NOMO-1 treated with dmso at 0.1 percent for 144 hours (cell line): ENCODE measurements at regions not wholly inside any gene's neighbourhood (a gene's known extent, or its start where the extent isn't known, plus 50 kb on each side); places are given as distances from the start of the nearest gene placed in this dataset.

ENCODE experiments used
- DNase-seq: peaks from one replicate; lab custom pipeline; 2025; ENCODE audit not compliant: unreplicated experiment; lab: John Stamatoyannopoulos, UW

DNA sequence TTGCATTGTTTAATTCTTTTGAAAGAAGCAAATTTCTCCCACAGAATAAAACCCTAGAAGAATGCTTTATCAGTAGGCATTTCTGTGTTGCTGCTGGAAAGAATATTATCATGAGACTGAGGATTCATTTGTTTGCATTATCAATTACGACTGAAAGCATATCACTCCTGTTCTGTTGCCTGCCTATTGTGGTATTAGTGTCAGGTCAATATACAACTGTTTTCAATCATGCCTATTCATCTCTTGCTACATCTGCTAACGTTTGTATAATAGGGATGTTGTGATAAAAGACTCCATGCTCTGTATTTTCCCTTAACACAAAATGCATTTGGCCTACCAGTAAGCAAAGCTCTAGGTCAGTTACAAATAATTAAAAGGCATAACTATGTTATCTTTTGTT is 221.5 kb downstream of the PTPRC start:
- no peak for DNase-seq

DNA sequence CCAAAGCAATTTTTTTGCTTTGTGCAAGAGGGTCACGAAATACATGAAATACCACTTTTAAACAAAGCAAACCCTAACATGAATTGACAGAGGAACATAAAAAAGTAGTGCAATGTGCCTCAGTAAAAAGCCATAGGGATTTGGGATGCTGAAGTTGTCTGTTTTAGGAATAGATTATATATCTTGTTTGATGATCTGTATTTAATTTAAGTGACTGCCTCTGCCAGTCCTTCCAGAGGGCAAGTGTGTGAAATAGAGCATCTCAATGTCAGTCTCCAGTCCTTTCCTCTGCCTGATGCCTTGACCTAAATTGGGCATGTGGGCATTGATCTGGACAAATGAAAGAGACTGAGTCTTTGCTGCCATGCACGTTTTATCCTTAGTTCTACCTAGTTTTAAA is 222.8 kb downstream of the PTPRC start:
- DNase-seq: no peak

GRCh38 chr1:198864695-198865094 is 225.9 kb downstream of the PTPRC start:
- no peak for DNase-seq

DNA sequence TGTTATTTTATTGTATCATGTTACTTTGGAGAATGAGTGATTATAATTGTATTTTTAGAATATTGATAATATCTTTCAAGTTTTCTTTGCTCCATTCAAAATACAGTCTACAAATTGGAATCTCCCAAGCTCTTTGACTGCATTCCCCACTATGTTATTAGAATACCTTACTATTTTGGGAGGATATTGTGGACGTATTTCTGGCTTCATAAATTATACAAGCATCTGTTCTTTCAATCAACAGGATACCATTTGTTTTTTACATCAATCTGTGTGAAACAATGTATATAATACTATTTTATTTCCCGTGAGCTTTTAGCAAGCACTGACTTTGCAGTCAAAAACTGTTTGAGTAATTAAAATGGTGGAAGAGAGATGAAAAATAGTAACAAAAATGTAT is 226.5 kb downstream of the PTPRC start:
- DNase-seq: no peak

- DNase-seq: no peak
These were observed 228.3 kb downstream of the PTPRC start for GRCh38 chr1:198867182-198867581.

- no peak for DNase-seq
These were observed 234.9 kb downstream of the PTPRC start for GRCh38 chr1:198873696-198874230.

DNA sequence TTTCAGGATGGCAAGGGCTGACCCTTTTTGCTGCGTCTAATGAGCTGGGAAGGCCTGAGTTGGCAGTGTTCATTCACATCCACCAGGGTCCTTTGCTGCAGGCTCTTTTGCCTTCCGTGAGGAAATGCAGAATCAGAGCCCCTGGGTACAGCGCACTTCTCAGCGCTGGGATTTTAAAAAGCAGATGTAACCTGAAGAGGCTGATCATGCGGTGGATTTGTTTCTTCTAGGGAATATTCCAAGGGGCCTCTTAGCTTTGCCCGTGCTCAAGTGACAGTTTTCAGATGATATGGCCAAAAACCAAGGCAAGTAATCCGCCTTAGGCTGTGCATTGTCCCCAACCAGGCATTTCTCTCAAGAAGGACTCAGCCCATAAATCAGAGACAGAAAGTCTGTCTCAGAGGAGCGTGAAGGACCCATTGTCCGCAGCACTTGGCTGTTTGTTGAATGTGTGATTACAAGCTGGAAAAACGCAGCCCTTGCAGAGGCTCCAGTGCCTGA is 237.6 kb downstream of the PTPRC start:
- DNase-seq: no peak

GRCh38 chr1:198878566-198878965 is 239.7 kb downstream of the PTPRC start:
- no peak for DNase-seq

DNA sequence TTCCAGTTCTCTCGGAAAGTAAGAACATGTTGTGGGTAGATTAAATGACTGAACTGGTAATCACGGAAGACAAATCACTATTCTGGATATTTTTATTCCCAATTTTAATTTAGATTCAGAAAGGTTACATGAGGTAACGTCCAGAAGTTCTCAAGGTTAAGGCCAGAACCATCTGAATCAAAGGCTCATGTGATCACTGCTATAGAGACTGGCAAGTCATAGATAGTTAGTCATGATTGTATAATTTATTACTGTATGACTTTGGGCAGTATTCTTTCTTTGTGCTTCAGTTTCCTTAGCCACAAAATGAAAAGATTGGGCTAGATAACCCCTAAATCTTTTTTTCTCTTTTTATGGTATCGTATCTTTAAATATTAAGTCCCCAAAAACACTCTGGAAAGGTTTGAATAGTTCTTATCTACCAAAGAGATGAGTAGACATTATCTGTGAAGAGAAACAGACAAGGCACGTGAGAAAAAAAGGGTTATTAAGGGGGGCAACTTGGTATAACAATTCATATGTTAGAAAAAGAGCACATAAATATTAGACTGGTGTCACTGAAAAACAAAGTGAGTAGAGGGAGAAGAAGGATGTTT is 241.0 kb downstream of the PTPRC start:
- no peak for DNase-seq

- no peak for DNase-seq
These were observed 241.6 kb downstream of the PTPRC start for GRCh38 chr1:198880397-198880796.

GRCh38 chr1:198880818-198881597 is 242.2 kb downstream of the PTPRC start:
- DNase-seq: peak; percentile 62

- DNase-seq: no peak
These were observed 244.3 kb downstream of the PTPRC start for GRCh38 chr1:198883184-198883583.

- no peak for DNase-seq
These were observed 249.0 kb downstream of the PTPRC start for GRCh38 chr1:198887866-198888265.

- DNase-seq: no peak
These were observed 249.6 kb downstream of the PTPRC start for GRCh38 chr1:198888379-198888943.

DNA sequence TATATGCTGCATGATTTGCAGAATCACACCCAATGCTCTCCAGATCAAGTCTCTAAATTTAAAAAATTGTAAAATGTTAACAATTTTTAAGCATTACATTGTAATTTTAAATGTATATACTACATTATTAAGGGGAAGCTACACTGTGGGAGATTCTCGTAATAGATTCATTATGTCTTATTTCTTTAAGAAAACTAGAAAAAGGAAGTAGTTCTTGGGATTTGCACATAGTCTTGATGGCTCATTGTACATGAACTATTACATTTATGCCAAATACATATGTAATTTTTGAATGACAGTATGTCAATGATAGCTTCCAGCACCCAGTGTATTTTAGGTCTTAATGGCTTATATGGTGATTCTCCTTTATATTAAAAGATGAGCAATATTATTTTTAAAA is 250.3 kb downstream of the PTPRC start:
- DNase-seq: peak; percentile 59

DNA sequence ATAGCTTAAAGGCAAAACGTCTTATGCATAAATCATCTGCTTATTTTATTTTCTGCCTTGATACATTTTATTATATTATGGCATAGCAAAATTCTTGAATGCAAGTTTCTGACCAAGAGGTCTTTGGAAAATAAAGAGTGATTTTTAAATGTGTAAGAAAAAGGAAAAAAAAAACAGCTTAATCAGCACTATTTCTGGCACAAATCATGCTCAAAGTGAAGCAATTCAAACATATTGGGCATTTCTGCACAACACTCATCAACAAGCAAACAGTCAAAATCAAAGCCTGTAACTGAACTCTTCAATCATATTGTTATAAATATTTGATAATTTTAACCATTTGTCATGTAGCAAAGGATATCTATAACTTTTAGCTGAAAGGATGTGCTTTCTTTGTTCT is 250.9 kb downstream of the PTPRC start:
- no peak for DNase-seq

DNA sequence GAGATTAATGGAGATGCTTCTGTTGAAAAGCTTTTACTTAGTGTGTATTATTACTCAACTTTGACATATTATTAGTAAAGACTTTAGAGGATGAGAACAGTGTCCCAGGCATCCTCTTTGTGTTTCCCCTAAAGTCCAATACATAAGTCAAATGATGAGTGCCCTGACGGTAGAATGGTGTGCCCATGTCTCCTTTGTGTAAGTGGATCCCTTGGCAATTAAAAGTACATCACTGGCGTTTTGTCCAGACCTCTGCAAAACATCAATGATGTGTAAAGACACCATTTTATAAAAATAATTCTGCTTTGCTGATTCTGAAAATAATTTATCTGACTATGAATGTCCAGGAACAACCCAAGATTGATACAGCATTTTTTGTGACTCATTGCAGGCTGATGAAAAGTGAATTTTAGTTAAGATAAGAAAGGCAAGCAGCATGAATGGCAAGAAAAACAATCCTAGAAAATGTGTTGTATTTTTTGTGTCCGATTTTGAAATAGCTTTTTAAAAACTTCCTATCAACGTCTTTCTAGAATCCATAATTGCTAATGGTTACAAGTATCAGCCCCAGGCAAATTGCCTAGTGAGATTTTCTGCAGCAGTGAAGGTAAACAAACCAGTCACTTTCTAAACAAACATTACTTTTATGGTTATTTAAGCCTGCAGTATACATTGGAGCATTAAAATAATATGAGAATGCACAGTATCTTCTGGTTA is 251.5 kb downstream of the PTPRC start:
- no peak for DNase-seq

GRCh38 chr1:198892065-198892464 is 253.2 kb downstream of the PTPRC start:
- no peak for DNase-seq

DNA sequence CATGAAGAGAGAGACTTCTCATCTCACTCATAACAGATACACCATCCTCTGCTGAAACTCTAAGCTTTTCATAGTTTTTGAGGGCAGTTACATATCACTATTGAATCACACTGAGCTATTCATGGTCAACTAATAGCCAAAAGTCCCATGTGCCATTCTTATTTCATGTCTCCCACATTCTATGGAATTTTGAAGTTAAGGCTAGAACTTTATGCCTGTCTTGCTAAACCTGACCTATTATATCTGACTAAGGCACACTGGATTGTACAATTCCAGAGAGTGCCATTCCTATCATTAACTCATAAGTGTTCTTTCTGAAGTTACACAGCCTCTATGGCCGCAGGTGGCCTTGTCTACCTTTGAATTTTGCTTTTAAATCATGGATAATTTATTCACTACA is 254.3 kb downstream of the PTPRC start:
- DNase-seq: no peak

- no peak for DNase-seq
These were observed 255.1 kb downstream of the PTPRC start for GRCh38 chr1:198893763-198894444.

GRCh38 chr1:198901266-198901665 is 262.4 kb downstream of the PTPRC start:
- DNase-seq: no peak
